ENCODE measurements at regions not wholly inside any gene's neighbourhood (a gene's known extent, or its start where the extent isn't known, plus 50 kb on each side); places are given as distances from the start of the nearest gene placed in this dataset.

- POLR2A ChIA-PET = no interaction called here
- RAD21 ChIA-PET (ENCODE audit: unreplicated experiment) = no interaction called here
- Histone ChIP-seq H2AFZ (ENCODE audit: control insufficient read depth, low read depth, low read length) (no peak overlapping the region), H3K4me1 (ENCODE audit: control insufficient read depth, insufficient read depth, low read length) (no peaks in the 10 kb centered on the region), H4K20me1 (ENCODE audit: control insufficient read depth, insufficient read depth) (no peaks in the 10 kb centered on the region), H3K9me3 (replicated peaks; ENCODE audit: control insufficient read depth, insufficient read depth, low read length) (no peaks in the 10 kb centered on the region), H3K36me3 (ENCODE audit: control insufficient read depth in 2 of 2, insufficient read depth in 2 of 2, low read length in 1 of 2) (no peaks in the 10 kb centered on the region), H3K27me3 (replicated peaks in 1 of 2; ENCODE audit: control insufficient read depth in 2 of 2, insufficient read depth in 2 of 2, low read length in 1 of 2) (no peaks in the 10 kb centered on the region), H3K79me2 (ENCODE audit: control insufficient read depth, insufficient read depth, low read length) (no peaks in the 10 kb centered on the region), H3K4me3 (no peak overlapping the region), H3K27ac (ENCODE audit: control insufficient read depth, insufficient read depth) (no peak overlapping the region), H3K9ac (ENCODE audit: control insufficient read depth, insufficient read depth, low read length) (no peak overlapping the region), H3K4me2 (ENCODE audit: control insufficient read depth, insufficient read depth) (no peak overlapping the region)
- no TSS peak for BruUV-seq (replicated peaks)
- CTCF ChIA-PET = no interaction called here
- DNase-seq (ENCODE audit: low read depth, low spot score) = no peak
- intact Hi-C loops (cut with micrococcal nuclease; ENCODE audit: unreplicated experiment) = no loop called here
- in situ Hi-C loops (cut with MboI) = no loop called here
- TF ChIP-seq SREBF1 (IDR thresholded peaks at IDR 0.05; ENCODE audit: low read length) (no peak), MYB (IDR thresholded peaks at IDR 0.05; ENCODE audit: borderline replicate concordance, low read depth, low read length) (no peak), MAX (IDR thresholded peaks at IDR 0.05; ENCODE audit: low read depth, low read length) (no peak), NR2F1 (conservative IDR thresholded peaks at IDR 0.05) (no peak), SMAD1 (IDR thresholded peaks at IDR 0.05; ENCODE audit: low read depth, partially characterized antibody) (no peak), ZNF24 (IDR thresholded peaks at IDR 0.05) (no peak), NKRF (conservative IDR thresholded peaks at IDR 0.05) (no peak)
- TF ChIP-seq, protein P1, sequence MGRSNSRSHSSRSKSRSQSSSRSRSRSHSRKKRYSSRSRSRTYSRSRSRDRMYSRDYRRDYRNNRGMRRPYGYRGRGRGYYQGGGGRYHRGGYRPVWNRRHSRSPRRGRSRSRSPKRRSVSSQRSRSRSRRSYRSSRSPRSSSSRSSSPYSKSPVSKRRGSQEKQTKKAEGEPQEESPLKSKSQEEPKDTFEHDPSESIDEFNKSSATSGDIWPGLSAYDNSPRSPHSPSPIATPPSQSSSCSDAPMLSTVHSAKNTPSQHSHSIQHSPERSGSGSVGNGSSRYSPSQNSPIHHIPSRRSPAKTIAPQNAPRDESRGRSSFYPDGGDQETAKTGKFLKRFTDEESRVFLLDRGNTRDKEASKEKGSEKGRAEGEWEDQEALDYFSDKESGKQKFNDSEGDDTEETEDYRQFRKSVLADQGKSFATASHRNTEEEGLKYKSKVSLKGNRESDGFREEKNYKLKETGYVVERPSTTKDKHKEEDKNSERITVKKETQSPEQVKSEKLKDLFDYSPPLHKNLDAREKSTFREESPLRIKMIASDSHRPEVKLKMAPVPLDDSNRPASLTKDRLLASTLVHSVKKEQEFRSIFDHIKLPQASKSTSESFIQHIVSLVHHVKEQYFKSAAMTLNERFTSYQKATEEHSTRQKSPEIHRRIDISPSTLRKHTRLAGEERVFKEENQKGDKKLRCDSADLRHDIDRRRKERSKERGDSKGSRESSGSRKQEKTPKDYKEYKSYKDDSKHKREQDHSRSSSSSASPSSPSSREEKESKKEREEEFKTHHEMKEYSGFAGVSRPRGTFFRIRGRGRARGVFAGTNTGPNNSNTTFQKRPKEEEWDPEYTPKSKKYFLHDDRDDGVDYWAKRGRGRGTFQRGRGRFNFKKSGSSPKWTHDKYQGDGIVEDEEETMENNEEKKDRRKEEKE (IDR thresholded peaks at IDR 0.05) = no peak
- 24% methylated on average over 1 of the region's 1 CpG for WGBS (ENCODE audit: insufficient coverage, insufficient replicate concordance, low lambda C conversion rate, missing lambda C conversion rate)
- no peak for FAIRE-seq
- SMC1A ChIA-PET (ENCODE audit: uncharacterized antibody, unreplicated experiment) = no interaction called here
- no peak for ATAC-seq
Measured at GRCh38 chr20:56903421-56903820, 274.3 kb downstream of the TFAP2C start.
